Frontal cortex (tissue), 3 donors: ENCODE measurements at regions not wholly inside any gene's neighbourhood (a gene's known extent, or its start where the extent isn't known, plus 50 kb on each side); places are given as distances from the start of the nearest gene placed in this dataset.
"Not testable (repeated sequence)": the region's sequence is repeated elsewhere in the genome, so short reads cannot be mapped to it uniquely, and the experiment has no call there.

Source experiments
- DNase-seq, 2 donors: peaks; one replicate each; pipeline ENCODE4 v3.0.0; 2012; ENCODE audit warnings: low spot score in 2 of 2
- FAIRE-seq: peaks from 2 replicates; lab custom pipeline; 2012; peaks lifted over from hg19 to GRCh38; lab: Jason Lieb, UNC
- donor health status: control.
- donor health status: control.
- donor health status: control.

DNA sequence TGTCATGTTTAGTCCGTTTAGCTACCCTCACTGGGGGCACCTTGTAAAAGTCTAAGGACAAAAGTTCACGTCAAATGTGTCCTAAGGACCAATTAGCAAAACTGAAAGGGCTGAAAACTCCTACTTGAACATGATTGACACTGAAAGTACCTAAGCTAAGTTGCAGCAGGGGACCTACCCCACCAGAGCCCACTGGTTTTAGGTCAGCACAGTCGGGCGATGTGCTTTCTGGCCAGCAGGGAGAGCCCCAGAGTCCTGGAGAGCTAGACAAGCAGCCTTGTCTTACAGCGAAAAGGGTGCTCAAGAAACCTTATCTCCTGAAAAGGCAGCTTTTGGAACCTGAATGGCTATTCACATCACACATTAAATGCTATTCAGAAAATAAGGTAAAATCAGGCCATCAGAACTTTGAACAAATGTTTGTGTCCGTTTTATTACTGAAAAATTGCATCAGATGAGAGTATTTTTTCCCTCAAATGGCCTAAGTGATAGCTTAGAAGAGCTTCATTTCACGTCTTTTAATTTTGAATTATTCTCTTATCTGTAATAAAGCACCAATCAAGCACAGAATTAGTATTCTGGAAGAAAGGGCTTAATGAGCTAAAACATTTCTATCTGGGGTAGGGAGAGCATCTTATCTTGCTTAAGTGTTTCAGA is 52.2 kb upstream of the MKI67 start:
- no peak for FAIRE-seq
- DNase-seq: no peak

DNA sequence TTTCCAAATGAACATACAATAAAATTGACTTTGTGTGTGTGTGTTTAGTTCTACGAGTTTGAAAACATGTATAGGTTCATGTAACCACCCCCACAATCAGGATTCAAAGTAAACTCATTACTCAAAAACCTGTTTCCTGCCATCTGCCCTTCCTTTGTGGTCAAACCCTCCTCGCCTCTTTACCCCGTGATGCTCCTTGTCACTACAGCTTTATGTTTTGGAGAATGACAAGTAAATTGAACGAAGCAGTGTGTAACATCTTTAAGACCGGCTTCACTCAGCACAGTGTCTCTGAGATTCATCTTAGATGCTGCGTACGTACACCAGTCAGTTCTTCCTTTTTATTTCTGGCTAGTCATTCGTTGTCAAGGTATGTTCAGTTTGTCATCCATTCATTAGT is 54.6 kb upstream of the MKI67 start:
- DNase-seq: no peak

DNA sequence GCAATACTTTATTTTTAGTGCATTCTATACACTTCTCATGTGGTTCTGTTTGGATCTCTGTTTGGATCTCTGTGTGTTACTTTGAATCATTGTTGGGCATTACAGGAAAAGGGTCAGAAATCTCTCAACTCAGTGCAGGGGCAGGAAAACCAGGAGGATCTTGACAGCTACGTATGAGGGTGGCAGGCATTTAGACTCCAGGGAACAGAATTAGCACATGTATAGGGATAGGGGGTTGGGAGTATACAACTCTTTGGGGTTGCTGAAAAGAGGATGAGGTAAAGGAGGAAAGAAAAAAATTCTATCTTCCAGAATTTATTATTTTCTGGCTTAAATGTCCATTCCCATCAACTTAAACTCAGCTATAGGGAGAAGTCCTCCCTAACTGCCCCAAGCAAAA is 59.4 kb upstream of the MKI67 start:
- DNase-seq: no peak
- FAIRE-seq: no peak

More for the DNA sequence above, 54.6 kb upstream of the MKI67 start:
- no peak for FAIRE-seq

DNA sequence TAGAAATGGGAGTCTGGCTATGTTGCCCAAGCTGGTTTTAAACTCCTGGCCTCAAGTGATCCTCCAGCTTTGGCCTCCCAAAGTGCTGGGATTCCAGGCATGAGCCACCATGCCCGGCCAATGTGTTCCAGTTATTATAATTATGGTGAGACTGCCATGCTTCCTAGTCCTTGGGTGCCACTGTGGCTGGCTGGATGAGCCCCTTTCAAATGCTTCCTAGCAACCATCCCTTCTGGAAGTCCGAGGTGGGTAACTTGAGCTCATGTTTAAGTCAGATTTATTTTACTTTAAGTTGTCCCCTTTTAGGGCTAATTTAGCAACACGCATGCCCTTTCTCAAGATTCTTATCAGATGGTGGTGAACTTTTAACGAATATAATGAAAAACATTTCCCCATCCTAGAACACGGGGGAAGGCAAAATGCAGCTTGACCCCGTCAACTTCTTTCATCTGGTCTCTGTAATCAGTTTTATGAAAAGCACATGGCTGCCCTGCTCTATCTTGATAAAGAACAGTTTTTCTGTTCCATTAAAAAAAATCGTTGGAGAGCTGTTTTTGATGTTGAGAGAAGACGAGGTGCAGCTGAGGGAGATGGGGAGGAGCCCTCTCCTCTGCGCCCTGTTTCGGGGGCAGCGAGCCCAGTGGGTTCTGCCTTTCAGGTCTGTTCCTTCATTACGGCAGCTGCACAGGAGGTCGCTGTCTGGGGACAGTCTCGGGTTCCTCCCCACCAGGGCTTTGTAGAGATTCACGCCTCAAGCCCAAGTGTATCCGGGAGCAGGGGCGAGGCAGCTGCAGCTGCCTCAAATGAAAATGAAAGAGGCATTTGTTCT is 61.0 kb upstream of the MKI67 start:
- FAIRE-seq (no peak), DNase-seq (no peak)

DNA sequence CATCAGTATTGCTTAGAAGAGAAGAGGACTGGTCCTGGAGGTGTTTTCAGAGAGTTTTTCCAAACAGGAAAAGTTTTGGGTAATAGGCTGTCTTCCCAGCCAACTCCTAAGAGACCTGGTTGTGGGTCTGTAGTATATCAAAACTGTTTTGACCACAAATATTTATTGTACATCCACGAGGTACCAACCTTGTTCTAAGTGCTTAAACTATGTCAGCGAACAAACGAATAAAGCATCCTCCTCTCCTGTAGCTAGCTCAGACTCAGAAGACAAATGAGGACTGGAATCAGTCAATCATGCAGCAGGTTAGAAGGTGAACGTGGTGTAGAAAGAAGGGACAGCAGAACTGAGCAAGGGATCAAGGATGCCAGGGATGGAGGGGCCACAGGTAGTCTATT is 61.6 kb upstream of the MKI67 start:
- FAIRE-seq (no peak), DNase-seq (no peak)

DNA sequence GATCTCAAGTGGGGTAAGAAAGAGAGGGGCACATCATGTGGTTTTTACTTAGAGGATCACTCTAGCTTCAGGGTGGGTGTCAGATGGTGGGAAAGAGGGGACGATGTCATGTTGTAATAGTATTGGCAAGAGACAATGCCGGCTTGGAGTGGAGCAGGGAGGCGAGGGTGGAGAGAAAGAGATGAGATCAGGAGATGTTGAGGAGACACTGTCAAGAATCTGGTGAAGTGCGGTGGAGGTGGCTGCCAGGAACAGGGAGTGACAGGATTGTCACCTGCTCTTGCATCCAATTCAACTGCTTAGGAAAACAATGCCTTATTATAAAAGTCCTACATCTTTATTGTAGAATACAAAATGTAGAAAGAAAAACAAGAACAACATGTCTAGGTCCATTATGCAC is 63.0 kb upstream of the MKI67 start:
- no peak for FAIRE-seq
- DNase-seq: no peak

DNA sequence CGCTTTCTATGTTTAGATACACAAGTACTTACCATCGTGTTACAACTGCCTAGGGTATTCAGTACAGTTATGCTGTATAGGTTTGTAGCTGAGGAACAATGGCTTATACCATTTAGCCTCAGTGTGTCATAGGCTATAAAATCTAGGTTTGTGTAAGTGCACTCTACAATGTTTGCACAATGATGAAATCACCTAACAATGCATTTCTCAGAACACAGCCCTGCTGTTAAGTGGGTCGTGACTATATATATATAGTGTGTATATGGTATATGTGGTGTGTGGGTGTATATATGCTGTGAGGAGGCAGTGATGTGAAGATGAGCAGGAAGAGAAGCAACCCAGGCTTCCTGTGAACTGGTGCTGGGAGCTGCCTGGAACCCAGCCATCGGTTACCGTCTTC is 65.6 kb upstream of the MKI67 start:
- no peak for FAIRE-seq

DNA sequence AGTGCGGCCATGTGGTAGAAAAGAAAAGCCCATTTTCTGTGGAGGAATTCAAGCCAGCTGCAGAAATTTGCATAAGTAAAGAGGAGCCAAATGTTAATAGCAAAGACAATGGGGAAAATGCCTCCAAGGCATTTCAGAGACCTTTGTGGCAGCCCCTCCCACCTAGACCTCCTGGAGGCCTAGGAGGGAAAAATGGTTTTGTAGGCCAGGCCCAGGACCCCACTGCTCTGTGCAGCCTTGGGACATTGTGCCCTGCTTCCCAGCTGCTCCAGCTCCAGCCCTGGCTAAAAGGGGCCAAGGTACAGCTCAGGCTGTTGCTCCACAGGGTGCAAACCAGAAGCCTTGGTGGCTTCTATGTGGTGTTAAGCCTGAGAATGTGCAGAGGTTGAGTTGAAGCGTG is 75.6 kb upstream of the MKI67 start:
- not testable (repeated sequence) for DNase-seq, FAIRE-seq

More for the DNA sequence above, 65.6 kb upstream of the MKI67 start:
- DNase-seq: no peak

DNA sequence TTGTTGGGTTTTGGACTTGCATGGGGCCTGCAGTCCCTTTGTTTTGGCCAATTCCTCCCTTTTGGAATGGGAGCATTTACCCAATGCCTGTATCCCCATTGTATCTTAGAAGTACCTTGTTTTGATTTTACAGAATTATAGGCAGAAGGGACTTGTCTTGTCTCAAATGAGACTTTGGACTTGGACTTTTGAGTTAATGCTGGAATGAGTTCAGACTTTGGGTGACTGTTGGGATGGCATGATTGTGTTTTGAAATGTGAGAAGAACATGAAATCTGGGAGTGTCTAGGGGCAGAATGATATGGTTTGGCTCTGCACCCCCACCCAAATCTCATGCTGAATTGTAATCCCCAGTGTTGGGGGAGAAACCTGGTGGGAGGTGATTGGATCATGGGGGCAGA is 76.8 kb upstream of the MKI67 start:
- FAIRE-seq (no peak), DNase-seq (no peak)

DNA sequence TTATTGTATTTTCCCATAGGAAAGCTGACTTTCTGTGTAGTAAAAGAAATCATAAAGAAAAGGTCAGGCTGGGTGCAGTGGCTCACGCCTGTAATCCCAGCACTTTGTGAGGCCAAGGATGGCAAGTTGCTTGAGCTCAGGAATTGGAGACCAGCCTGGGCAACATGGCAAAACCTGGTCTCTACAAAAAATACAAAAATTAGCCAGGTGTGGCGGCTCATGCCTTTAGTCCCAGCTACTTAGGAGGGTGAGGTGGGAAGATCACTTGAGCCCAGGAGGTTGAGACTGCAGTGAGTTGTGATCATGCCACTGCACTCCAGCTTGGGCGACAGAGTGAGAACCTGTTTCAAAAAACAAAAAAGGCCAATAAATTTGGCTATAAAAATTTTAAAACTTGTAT is 79.4 kb upstream of the MKI67 start:
- not testable (repeated sequence) for DNase-seq, FAIRE-seq

DNA sequence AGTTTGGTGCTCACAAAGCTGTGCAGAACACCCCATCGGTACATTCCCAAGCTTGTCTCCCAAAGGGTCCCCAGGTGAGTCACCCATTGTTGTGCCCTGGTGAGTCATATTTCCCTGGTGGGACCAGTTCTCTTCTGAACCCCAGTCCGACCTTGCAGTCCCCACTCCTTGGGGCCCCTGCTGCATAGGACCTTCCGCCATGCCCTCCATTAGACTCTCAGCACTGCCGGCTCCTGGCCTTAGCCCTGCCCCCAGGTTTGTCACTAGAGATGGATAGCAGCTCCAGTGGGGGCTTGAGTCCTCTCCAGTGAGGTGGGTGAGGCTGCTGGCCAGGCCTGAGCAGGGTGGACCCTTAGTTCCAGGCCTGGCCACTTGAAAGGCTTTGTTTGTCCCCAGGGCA is 80.5 kb upstream of the MKI67 start:
- FAIRE-seq: no peak
- no peak for DNase-seq

DNA sequence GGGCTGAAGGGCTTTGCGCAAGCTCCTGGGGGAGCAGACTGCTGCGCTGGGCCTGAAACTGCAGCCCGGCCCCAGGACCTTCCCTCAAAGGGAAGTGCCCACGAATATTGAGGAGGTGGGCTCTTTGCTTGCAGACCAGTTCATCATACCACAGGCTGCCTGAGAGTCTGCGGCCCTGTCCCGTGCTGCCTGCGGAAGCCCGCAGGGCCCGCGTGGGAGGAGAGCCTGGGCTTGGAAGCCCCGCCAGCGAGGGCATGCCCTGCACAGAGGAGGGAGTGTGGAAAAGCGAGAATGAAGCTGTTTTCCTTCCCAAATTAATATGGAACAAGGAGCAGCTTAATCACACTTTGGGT is 83.6 kb upstream of the MKI67 start:
- DNase-seq (no peak), FAIRE-seq (no peak)

DNA sequence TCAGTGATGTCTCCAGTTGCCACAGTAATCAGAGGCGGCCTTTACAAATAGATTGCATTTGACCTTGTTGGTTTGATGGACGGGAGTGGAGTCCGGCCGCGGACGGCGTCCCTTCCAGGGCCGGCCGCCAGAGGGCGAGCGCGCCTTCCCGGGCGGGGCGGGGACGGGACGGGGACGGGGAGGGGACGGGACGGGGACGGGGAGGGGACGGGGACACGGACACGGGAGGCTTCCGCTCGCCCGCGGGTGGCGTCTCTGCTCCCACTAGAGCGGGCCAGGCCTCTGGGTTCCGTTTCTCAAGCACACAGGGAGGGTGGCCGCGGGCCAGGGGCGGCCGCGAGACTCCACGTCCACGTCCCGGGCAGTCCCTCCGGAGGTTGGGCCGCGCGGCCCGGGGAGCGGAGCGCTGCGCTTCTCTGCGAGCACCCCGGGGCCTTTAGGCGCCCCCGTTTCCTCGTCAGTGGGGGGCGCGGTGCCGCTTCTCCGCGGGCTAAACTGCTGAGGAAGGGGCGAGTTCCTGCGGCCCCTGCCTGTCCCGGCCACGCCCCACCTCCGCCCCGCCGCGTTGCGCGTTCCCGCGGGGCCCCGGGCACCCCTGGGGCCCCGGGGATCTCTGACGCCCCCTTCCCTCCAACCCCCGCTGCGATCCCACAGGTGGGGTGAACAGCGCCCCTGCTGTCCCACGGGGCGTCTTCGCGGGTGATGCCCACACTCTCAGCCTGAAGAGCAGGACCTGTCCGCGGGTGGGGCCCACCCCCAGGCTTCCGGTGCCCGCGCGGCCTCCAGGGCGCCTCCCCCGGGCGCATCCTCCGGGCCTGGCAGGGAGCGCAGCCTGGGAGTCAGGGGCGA is 84.2 kb upstream of the MKI67 start:
- DNase-seq: peak; percentile 75 to 85
- FAIRE-seq: no peak

DNA sequence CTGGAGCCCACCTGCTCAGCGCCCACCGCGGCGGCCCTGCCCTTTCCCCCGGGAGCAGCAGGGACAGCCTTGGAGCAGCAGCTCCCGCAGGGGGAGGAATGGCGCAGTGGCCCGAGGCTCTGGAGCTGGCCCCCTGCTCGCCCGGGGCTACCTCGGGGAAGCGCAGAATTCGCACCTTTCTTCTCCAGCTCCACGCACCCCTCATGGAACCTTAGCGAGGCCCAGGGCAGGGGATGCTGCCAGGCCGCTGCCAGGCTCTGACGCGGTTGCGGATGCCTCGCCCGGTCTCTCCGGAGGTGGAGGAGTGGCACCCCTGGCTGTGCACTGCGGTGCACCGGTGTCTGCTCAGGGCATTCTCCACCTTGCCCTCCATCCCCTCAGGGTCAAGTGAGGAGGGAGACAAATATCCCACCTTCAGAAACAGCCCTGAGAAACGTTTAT is 84.9 kb upstream of the MKI67 start:
- peak in 1 of 2 donors; percentile 31 for DNase-seq
- FAIRE-seq: no peak

DNA sequence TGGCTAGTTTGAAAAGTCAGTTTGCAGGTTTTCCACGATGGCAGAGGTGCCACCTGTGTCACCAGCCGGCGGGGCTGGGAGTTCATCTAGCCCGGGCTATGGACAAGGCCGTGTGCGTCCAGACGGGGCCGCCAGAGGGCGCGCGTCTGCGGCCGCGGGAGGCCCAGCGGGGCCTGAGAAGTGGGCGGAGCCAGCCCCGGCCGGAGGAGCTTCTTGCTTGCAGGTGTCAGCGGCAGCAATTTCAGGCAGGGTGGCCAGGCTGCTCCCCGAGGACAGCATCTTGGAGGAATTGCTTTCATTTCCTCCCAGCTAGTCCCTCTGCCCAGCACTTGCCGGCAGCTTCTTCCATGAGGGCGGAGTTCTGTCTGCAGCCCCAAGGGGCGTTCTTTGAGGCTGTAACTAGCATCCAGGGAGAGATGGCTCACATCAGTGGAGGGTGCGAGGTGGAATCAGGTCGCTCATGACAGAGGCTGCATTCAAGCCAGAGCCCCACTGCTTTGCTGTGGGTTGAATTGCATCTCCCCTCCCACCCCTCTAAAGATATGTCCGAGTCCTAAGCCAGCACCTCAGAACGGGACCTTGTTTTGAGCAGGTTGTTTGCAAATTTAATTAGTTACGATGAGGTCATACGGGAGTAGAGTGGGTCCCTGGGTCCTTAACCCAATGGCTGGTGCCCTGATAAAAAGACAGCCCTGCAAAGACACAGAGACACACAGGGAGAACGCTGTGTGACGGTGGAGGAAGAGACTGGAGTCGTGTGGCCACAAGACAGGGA is 85.9 kb upstream of the MKI67 start:
- FAIRE-seq: no peak

DNA sequence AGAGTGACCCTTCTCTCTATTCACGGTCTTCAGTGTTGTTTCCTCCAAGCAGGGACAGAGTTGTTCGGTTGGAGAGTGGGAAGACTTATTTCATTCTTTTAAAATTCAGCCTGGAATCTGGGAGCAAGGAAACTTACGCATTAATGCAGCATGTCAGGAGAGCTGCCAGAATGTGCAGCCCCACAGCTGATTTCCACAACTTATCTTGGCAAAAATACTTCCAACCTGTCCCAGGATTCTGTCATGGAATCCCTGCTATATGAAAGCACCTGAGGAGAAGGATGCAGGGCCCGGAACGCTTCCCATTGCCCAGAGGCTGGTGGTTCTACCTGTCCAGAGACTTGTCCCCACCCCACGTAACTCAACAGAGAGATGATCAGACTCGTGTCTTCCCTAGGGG is 86.9 kb upstream of the MKI67 start:
- FAIRE-seq: no peak
- no peak for DNase-seq

More for the DNA sequence above, 85.9 kb upstream of the MKI67 start:
- peak; percentile 77 to 91 for DNase-seq

DNA sequence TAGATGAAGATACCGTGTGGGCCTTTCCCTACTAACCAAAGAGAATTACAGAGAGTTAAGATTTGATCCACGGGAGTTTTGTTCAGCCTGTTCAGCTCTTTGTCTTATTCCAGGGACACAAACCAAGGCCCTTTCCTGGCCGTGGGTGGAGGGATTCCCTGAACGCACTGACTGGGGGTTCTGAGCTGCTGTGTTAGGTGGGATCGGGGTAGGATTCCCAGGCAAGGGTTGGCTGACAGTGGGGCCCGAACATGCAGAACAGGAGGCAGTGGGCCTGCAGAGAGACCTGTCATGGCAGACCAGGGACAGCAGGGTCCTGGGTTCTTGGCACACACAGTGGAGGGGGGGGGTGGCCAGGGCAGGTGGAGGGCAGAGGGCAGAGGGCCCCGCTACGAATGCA is 89.5 kb upstream of the MKI67 start:
- FAIRE-seq (no peak), DNase-seq (no peak)

DNA sequence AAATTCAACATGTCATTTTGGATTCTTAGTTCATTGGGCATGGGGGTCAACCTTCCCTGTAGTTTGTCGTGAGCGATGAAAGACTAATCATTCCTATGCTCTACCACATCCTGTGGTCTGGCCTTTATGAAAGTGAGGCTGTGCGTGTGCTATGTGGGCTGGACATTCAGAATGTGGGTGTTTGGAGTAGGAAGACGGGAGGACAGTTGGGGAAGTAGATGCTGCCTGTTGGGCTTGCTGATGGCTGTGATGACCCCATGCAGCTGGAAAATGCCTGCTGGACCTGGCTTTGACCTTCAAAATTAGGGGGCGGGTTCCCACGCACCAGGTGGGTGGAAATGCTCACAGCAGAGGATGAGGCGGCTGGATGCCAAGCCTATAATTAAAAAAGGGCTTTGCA is 90.9 kb upstream of the MKI67 start:
- DNase-seq: no peak
- FAIRE-seq: no peak

DNA sequence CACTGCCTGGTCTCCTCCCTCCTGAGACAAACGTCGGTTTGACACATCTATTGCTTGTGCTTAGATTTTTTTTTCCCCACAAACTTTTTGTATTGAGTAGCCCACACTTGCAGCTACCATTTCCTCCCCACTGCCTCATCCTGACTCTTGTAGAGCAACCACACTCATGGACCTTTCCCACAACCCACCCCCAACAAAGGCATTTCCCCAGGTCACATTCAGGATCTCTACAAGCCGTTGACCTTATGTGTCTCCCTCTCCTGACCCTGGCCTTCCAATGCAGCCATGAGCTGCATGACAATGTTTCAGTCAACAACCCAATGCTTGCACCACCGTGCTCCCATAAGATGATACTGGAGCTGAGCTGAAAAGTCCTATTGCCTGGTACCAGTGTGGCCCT is 91.9 kb upstream of the MKI67 start:
- DNase-seq (no peak), FAIRE-seq (no peak)

DNA sequence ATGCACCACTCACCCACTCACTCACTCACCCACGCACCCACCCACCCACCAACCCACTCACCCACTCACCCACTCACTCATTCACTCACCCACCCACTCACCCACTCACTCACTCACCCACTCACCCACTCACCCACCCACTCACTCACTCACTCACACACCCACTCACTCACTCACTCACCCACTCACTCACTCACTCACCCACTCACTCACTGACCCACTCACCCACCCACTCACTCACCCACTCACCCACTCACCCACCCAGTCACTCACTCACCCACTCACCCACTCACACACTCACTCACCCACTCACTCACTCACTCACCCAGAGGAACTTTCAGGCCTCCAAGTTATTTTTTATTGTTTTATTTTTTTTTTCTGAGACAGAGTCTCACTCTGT is 93.1 kb upstream of the MKI67 start:
- FAIRE-seq: no peak
- DNase-seq: no peak
